C4-2B (cell line): ENCODE measurements at regions not wholly inside any gene's neighbourhood (a gene's known extent, or its start where the extent isn't known, plus 50 kb on each side); places are given as distances from the start of the nearest gene placed in this dataset.
"Not testable (repeated sequence)": the region's sequence is repeated elsewhere in the genome, so short reads cannot be mapped to it uniquely, and the experiment has no call there.

Experiments
- H3K27ac ChIP-seq: fragments of 450-650 bp; 2 replicates; pipeline ENCODE4 v1.5.1; 2017
- CTCF ChIP-seq: fragments of 450-650 bp; conservative IDR thresholded peaks from 2 replicates; pipeline ENCODE4 v1.5.1; 2017; ENCODE audit warnings: mild to moderate bottlenecking
- ZFX ChIP-seq: fragments of 450-650 bp; IDR thresholded peaks from 2 replicates; pipeline ENCODE4 v1.6.1; 2017

GRCh38 chr6:103379272-103379671, 1480.4 kb downstream of the HACE1 start:
- no peak overlapping the region for H3K27ac ChIP-seq
- TF ChIP-seq ZFX = no peak

- H3K27ac ChIP-seq = no peak overlapping the region
- TF ChIP-seq CTCF (no peak), ZFX (no peak)
Observed at GRCh38 chr6:103367212-103367611, 1492.5 kb downstream of the HACE1 start.

GRCh38 chr6:103356531-103356930, 1503.2 kb downstream of the HACE1 start:
- no peak overlapping the region for H3K27ac ChIP-seq
- TF ChIP-seq ZFX (no peak), CTCF (no peak)

GRCh38 chr6:103344554-103345163, 1515.1 kb downstream of the HACE1 start:
- TF ChIP-seq CTCF (no peak), ZFX (no peak)
- H3K27ac ChIP-seq = no peak overlapping the region

- no peak for TF ChIP-seq ZFX
- no peak for TF ChIP-seq CTCF
- no peak overlapping the region for H3K27ac ChIP-seq
Observed at GRCh38 chr6:103335412-103335811, 1524.3 kb downstream of the HACE1 start.

- TF ChIP-seq ZFX = no peak
- TF ChIP-seq CTCF = no peak
- H3K27ac ChIP-seq = no peak overlapping the region
Observed at GRCh38 chr6:103326760-103327757, 1532.7 kb downstream of the HACE1 start.

GRCh38 chr6:103313432-103313831, 1546.3 kb downstream of the HACE1 start:
- TF ChIP-seq CTCF = no peak
- no peak for TF ChIP-seq ZFX

GRCh38 chr6:103294376-103294775, 1565.3 kb downstream of the HACE1 start:
- not testable (repeated sequence) for H3K27ac ChIP-seq

More at GRCh38 chr6:103313432-103313831, 1546.3 kb downstream of the HACE1 start:
- H3K27ac ChIP-seq = no peak overlapping the region
